ENCODE measurements at regions not wholly inside any gene's neighbourhood (a gene's known extent, or its start where the extent isn't known, plus 50 kb on each side); places are given as distances from the start of the nearest gene placed in this dataset.

DNA sequence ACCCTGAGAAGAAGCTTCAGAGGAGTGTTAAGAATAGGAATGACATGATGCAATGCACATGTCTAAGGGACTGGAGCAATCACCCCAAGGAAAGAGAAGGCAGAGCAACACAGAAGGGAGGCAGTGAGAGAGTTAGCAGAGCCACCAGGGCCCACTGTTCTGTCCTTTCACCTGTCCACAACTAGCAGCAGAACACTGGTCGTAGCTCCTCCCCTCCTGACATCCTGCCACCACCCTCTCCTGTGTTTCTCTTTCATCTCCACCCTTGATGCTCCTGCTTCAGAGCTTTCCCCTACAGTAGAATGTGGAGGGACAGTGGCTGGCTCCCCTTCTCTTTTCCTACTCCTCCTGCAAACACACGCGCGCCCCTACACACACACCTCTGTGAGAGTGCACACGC is 483.4 kb upstream of the KIF2A start:
- TF ChIP-seq, protein P1, sequence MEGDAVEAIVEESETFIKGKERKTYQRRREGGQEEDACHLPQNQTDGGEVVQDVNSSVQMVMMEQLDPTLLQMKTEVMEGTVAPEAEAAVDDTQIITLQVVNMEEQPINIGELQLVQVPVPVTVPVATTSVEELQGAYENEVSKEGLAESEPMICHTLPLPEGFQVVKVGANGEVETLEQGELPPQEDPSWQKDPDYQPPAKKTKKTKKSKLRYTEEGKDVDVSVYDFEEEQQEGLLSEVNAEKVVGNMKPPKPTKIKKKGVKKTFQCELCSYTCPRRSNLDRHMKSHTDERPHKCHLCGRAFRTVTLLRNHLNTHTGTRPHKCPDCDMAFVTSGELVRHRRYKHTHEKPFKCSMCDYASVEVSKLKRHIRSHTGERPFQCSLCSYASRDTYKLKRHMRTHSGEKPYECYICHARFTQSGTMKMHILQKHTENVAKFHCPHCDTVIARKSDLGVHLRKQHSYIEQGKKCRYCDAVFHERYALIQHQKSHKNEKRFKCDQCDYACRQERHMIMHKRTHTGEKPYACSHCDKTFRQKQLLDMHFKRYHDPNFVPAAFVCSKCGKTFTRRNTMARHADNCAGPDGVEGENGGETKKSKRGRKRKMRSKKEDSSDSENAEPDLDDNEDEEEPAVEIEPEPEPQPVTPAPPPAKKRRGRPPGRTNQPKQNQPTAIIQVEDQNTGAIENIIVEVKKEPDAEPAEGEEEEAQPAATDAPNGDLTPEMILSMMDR (IDR thresholded peaks at IDR 0.05; ENCODE audit: low read depth, low read length, missing input control), result no peak
- TF ChIP-seq HNF4G (IDR thresholded peaks at IDR 0.05) (no peak), HNF4A (conservative IDR thresholded peaks at IDR 0.05) (no peak), RAD21 (IDR thresholded peaks at IDR 0.05) (no peak), RXRA (IDR thresholded peaks at IDR 0.05) (no peak), NR2F2 (IDR thresholded peaks at IDR 0.05) (no peak)
- TF ChIP-seq, protein P2, sequence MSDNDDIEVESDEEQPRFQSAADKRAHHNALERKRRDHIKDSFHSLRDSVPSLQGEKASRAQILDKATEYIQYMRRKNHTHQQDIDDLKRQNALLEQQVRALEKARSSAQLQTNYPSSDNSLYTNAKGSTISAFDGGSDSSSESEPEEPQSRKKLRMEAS (IDR thresholded peaks at IDR 0.05), result no peak
- TF ChIP-seq, protein P3, sequence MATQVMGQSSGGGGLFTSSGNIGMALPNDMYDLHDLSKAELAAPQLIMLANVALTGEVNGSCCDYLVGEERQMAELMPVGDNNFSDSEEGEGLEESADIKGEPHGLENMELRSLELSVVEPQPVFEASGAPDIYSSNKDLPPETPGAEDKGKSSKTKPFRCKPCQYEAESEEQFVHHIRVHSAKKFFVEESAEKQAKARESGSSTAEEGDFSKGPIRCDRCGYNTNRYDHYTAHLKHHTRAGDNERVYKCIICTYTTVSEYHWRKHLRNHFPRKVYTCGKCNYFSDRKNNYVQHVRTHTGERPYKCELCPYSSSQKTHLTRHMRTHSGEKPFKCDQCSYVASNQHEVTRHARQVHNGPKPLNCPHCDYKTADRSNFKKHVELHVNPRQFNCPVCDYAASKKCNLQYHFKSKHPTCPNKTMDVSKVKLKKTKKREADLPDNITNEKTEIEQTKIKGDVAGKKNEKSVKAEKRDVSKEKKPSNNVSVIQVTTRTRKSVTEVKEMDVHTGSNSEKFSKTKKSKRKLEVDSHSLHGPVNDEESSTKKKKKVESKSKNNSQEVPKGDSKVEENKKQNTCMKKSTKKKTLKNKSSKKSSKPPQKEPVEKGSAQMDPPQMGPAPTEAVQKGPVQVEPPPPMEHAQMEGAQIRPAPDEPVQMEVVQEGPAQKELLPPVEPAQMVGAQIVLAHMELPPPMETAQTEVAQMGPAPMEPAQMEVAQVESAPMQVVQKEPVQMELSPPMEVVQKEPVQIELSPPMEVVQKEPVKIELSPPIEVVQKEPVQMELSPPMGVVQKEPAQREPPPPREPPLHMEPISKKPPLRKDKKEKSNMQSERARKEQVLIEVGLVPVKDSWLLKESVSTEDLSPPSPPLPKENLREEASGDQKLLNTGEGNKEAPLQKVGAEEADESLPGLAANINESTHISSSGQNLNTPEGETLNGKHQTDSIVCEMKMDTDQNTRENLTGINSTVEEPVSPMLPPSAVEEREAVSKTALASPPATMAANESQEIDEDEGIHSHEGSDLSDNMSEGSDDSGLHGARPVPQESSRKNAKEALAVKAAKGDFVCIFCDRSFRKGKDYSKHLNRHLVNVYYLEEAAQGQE (IDR thresholded peaks at IDR 0.05), result no peak
